ENCODE measurements at regions not wholly inside any gene's neighbourhood (a gene's known extent, or its start where the extent isn't known, plus 50 kb on each side); places are given as distances from the start of the nearest gene placed in this dataset.

- Histone ChIP-seq H3K4me3 (ENCODE audit: low read depth, low read length) (no peak overlapping the region), H3K36me3 (no peaks in the 10 kb centered on the region), H3K4me1 (no peaks in the 10 kb centered on the region), H3K27me3 (no peaks in the 10 kb centered on the region), H3K9me3 (no peaks in the 10 kb centered on the region)
- DNase-seq: no peak
- TF ChIP-seq, protein P1, sequence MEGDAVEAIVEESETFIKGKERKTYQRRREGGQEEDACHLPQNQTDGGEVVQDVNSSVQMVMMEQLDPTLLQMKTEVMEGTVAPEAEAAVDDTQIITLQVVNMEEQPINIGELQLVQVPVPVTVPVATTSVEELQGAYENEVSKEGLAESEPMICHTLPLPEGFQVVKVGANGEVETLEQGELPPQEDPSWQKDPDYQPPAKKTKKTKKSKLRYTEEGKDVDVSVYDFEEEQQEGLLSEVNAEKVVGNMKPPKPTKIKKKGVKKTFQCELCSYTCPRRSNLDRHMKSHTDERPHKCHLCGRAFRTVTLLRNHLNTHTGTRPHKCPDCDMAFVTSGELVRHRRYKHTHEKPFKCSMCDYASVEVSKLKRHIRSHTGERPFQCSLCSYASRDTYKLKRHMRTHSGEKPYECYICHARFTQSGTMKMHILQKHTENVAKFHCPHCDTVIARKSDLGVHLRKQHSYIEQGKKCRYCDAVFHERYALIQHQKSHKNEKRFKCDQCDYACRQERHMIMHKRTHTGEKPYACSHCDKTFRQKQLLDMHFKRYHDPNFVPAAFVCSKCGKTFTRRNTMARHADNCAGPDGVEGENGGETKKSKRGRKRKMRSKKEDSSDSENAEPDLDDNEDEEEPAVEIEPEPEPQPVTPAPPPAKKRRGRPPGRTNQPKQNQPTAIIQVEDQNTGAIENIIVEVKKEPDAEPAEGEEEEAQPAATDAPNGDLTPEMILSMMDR (IDR thresholded peaks at IDR 0.05; ENCODE audit: low read depth, low read length): no peak
These were observed 396.8 kb upstream of the SLC14A2 start for GRCh38 chr18:45218436-45218835.

DNA sequence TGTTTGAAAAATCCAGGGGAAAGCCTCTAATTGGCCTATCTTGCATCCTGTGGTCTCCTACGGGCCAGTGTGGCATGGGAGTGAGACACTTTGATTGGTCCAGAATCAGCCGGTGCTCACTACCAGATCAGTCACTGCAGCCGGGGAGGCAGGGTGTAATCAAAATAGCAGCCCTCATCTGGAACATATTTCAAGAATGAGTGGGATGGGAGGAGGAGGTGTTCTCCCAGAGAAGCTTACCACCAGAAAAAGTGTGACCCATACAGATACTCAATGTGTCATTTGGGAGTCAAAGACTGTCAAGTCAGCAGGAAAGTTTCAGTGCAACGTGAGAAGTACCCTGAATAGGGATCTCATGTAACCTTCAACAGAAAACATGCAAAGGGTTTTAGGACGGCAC is 393.9 kb upstream of the SLC14A2 start:
- H3K27me3 ChIP-seq: no peaks in the 10 kb centered on the region
- TF ChIP-seq, protein P1 (IDR thresholded peaks at IDR 0.05; ENCODE audit: low read depth, low read length): no peak
- DNase-seq: no peak

GRCh38 chr18:45222180-45222579 is 393.1 kb upstream of the SLC14A2 start:
- Histone ChIP-seq H3K27me3 (no peaks in the 10 kb centered on the region), H3K4me1 (no peaks in the 10 kb centered on the region), H3K9me3 (no peaks in the 10 kb centered on the region), H3K36me3 (no peaks in the 10 kb centered on the region), H3K4me3 (ENCODE audit: low read depth, low read length) (no peak overlapping the region)
- no peak for DNase-seq
- TF ChIP-seq, protein P1 (IDR thresholded peaks at IDR 0.05; ENCODE audit: low read depth, low read length): no peak

More for the DNA sequence above, 393.9 kb upstream of the SLC14A2 start:
- Histone ChIP-seq H3K4me1 (no peaks in the 10 kb centered on the region), H3K9me3 (no peaks in the 10 kb centered on the region), H3K4me3 (ENCODE audit: low read depth, low read length) (no peak overlapping the region), H3K36me3 (no peaks in the 10 kb centered on the region)

GRCh38 chr18:45227001-45227742 is 388.1 kb upstream of the SLC14A2 start:
- Histone ChIP-seq H3K27me3 (no peaks in the 10 kb centered on the region), H3K4me1 (no peaks in the 10 kb centered on the region), H3K9me3 (no peaks in the 10 kb centered on the region), H3K36me3 (no peaks in the 10 kb centered on the region), H3K4me3 (ENCODE audit: low read depth, low read length) (no peak overlapping the region)
- DNase-seq: no peak
- TF ChIP-seq, protein P1 (IDR thresholded peaks at IDR 0.05; ENCODE audit: low read depth, low read length): no peak

DNA sequence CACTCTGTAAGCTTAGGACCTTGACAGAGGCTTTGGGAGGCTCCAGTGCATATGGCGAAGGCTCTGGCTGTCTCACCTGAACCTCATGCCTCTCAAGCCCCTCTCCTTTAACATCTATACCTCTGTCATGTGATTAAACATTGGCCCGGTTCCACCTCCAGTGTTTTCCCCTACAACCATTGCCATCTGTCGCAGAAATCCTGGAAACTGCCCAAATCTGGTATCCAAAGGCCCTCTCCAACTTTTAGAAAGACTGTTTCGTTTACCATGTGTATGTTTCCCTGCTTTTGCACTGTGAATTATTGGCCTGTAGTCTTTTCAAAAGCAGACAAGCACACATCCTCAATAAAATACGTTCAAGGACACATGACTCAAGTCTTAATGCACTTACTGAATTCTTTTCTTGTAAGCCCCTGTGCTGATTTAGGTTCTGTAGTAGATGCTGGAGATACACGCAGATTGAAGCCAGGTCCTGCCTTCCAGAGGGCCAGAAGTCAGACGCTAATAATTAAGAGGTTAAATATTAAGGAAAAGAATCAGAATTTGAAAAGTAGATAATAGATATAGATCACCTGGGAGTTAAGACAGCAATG is 386.4 kb upstream of the SLC14A2 start:
- Histone ChIP-seq H3K27me3 (no peaks in the 10 kb centered on the region), H3K4me3 (ENCODE audit: low read depth, low read length) (no peak overlapping the region), H3K9me3 (no peaks in the 10 kb centered on the region), H3K4me1 (no peaks in the 10 kb centered on the region), H3K36me3 (no peaks in the 10 kb centered on the region)
- DNase-seq: no peak
- TF ChIP-seq, protein P1 (IDR thresholded peaks at IDR 0.05; ENCODE audit: low read depth, low read length): no peak

- TF ChIP-seq, protein P1 (IDR thresholded peaks at IDR 0.05; ENCODE audit: low read depth, low read length): no peak
- no peaks in the 10 kb centered on the region for H3K4me1 ChIP-seq
- H3K4me3 ChIP-seq (ENCODE audit: low read depth, low read length): no peak overlapping the region
- no peaks in the 10 kb centered on the region for H3K36me3 ChIP-seq
- H3K27me3 ChIP-seq: no peaks in the 10 kb centered on the region
- no peak for DNase-seq
- no peaks in the 10 kb centered on the region for H3K9me3 ChIP-seq
These were observed 383.7 kb upstream of the SLC14A2 start for GRCh38 chr18:45231617-45232016.

All from BE2C (cell line).